HG03039 (cell line): ENCODE measurements at regions not wholly inside any gene's neighbourhood (a gene's known extent, or its start where the extent isn't known, plus 50 kb on each side); places are given as distances from the start of the nearest gene placed in this dataset.

ENCODE experiments used
- ATAC-seq: cut with Tn5 transposase; IDR thresholded peaks from one replicate; pipeline ENCODE4 v1.9.1; 2021; ENCODE audit warnings: mild to moderate bottlenecking, moderate library complexity; ENCODE audit not compliant: unreplicated experiment

DNA sequence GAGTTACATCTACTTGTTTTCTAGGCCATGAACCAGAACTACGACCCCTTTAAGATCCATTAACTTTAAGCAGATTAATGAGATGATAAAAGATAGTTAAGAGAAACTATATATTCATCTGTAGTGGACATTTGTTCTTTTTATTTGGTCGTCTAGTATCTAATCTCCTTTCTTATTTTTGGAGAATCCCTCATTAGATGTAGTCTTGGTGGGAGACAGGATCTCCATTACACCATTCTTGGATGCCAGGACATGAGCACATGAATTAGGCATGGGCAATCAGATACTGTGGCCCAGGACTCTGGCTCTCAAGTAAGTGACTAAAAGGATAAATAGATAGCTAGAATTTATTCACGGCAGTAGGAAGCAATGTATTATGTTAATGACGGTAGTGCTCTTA lies 245.0 kb downstream of the ATP23 start:
- ATAC-seq: no peak

DNA sequence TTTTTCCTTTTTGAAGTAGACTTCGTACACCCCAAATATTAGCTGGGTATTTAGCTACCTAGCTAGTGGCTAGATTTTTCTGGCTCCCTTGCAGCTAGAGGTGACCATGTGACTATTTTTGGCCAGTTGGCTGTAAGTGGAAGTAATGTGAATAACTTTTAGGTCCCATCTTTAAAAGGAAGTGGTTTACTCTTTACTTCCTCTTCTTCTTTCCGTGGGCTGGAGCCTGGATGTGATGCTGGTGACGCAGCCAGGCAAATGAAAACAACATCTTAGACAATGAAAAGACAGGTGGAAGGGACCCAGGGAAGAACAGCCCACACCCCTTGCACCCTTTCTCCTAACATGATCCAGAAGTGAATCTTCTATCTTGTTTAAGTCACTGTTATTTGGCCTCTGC lies 245.5 kb downstream of the ATP23 start:
- ATAC-seq: no peak

DNA sequence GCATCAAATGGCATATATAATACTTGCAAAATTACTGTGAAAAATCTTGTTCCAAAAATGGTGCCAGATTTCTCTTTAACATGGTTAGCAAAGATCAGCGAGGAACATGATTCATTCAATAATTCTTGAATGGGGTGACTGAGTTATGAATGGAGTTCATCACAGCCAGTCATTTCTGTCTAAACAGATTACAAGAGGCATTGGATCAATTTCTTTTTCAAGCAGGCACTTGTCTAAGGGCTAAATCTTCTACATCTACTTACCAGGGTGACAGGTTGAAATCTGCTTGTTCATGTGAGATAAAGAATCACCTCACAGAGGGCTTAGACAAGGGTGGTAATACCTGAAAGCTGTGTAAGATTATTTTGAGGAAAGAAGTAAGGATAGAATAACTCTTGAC lies 247.7 kb downstream of the ATP23 start:
- ATAC-seq: no peak

DNA sequence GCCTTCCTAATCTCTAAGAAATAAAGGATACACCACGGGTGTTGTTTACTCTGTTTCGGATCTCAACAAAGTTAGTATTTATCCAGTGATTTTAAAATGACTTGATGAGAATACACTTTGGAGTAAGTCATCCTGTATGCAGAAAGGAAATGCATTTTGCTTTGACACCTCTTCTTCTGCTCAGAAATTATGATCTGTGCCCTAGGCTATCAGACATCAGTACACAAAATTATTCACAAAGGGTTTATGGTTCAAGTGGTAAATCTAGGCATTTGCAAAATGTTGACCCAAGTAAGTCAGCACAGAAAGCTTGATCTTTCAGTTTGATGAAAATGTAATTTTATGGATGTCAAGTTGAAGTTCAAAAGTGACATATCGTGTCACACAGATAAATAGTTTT lies 248.5 kb downstream of the ATP23 start:
- ATAC-seq: no peak

DNA sequence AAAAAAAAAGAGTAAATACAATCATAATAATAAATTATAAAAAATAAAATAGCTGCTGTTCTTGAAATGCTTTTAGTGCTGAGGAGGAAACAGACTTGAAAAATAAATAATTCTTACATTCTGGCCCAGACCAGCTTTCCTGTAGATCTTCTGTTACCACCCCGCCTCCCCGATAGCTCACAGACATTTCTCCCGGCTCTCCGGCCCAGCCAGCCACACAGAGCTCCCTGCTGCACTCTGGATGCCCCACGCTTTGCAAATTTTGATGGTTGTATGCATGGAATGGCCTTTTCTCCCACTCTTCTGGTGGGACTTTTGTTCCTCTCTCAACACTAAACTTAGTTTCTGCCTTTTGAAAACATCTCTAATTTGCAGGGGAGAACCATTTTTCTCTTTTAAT lies 249.3 kb downstream of the ATP23 start:
- ATAC-seq: no peak

DNA sequence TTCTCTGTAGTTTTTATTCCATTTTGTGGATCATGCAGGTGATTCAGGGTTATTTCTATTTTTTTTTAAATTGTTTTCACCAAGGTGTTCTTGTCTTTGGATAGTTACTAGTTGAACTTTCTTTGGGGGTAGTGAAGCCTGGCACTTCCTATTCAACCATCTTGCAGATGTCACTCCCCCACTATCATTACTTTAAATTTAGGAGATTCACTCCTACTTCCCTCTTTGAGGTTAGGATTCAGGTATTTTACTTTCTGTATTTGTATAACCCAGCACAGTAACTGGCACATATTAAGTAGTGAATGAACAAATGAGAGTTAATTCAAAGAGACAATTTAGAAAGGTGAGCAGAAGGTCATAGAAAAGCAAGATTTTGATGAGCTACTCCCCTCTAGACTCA lies 255.6 kb downstream of the ATP23 start:
- no peak for ATAC-seq

DNA sequence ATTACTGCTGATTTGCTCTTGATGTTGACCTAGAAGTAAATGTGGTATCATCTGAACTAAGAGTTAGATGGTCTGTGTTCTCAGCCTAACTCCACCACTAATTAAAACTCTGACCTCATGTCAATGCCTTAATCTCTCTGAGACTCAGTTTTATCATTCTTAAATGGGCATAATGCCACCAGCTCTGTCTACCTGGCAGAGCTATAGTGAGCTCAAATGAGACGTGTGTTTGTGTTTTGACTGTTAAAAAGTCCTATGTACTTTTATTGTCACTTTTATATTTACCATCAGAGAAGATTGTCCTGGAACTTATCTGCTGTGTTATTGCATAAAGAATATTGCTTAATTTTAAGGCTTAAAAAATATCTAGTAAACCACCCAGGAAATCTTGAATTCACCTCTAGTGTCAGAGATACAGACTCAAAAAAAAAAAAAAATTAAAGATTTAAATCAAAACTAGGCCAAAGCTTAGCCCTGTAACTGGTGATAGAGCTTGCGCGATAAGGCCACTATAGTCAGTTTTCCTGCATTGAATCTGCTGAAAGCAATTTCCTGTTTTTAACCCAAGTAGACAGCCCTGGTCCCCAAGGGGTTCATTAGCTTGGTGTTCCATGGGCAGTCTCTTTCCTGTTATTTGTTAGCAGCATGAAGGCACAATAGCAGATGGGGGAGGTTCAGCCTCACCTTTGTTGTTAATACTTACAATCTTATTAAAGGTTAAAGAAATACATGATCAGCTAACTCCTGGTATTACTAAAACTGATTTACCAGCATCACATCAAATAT lies 261.8 kb downstream of the ATP23 start:
- ATAC-seq: no peak

DNA sequence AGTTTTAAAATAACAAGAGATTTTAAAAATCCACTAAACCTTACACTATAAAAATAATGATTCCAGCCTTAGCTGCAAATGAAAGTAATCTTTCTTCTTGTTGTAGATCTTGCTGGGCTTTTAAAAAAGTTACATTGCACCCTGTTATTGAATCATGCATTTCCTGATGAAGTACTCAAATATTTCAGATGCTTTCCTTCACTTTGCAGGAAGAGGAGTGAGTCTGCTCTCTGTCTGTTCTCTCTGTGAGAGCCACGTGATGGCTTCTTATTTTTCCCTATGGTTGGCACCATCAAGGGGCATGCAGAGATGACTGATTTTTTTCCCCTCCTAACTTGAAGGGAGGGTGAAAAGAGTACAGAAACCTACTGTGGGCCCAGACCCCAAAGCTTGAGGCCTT lies 262.7 kb downstream of the ATP23 start:
- no peak for ATAC-seq

DNA sequence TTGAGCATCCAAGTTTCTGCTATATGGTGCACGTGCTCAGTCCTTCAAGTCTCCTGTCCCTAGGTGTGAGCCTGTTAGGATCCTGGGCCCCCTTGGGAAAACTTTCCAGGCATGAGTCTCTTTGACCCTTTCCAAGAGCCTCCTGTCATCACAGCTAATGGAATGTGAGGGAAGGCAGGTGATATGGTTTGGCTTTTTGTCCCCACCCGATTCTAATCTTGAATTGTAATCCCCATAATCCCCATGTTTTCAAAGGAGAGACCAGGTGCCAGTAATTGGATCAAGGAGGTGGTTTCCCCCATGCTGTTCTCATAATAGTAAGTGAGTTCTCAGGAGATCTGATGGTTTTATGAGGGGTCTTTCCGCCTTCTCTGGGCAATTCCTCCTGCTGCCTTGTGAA lies 265.5 kb downstream of the ATP23 start:
- ATAC-seq: no peak

DNA sequence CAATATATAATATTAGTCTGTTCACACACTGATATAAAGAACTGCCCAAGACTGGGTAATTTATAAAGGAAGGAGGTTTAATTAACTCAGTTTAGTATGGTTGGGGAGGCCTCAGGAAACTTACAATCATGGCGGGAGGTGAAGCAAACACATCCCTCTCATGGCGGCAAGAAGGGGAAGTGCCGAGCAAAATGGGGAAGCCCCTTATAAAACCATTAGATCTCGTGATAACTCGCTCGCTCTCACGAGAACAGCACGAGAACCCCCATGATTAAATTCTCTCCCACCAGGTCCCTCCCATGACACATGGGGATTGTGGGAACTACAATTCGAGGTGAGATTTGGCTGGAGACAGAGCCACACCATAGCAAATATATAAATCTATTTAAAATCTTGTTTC lies 269.8 kb downstream of the ATP23 start:
- ATAC-seq: no peak

DNA sequence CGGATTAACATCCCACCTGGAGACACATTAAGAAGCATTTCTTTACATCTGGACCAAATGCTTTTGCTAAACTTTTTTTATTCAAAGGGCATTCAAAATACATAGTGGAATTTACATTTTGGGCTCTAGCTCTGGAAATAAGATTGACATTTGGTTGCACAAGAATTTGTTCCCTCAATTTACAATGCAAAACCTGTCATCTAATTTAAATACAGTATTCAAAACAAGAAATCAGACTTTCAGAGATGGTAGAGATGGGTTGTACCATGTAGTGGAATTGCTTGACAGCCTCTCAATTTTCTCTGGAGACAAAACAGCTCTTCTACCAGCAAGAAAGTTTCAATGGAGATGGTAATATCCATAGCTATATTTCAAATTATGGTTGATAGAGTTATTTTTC lies 275.8 kb downstream of the ATP23 start:
- ATAC-seq: no peak

DNA sequence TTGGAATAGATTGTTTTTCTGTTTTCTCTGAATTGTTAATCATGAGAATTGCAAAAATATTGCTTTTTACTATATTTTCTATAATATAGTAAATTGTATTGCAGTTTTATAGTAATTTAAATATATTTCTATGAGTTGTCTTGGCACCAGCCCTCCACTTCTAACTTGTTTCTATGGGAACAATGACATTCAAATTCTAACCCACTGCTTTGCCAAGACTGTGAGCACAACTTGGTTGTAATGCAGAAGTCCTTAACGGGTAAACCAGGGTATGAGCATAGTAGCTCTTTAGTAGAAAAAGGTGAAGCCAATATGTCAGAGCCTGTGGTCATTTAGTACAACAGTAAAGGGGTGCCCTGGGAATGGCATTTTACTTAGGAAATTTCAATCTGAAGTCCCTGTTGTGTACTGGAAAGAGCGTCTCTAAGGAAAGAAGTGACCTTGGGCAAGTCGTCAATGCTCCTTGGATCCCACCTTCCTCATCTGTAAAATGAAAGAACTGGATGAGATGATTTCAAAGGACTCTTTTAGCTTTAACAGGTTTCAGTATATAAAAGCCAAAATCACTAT lies 283.3 kb downstream of the ATP23 start:
- ATAC-seq: no peak

DNA sequence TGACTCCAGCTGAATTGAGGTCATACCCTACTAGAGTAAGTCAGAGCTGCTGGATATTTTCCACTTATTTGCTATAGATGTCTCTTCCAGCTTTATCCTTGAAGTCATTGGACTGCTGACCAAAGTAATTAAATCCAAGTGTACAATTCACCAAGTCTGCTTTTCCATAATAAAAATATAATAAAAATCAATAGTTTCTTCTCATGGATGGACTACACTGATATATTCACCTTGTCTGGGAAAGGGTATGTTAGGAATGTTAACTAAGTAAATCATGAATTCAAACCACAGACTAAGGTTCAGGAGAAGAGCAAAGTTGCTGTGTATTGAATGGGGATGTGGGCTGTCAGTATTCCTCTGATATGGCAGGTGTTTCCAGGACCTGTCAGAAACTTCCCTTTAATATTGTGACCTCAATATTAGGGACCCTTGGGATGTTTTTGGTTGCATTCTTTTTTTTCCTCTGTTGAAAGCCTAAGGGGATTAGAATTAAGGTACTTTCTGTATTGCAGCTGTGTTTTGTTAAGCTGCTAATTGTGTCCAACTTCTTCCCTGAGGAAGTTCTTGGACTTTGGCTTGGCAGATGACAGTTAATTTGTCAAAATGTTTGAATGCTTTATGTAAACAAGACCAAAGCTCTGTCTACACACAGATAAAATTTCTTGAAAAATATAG lies 284.0 kb downstream of the ATP23 start:
- ATAC-seq: no peak

DNA sequence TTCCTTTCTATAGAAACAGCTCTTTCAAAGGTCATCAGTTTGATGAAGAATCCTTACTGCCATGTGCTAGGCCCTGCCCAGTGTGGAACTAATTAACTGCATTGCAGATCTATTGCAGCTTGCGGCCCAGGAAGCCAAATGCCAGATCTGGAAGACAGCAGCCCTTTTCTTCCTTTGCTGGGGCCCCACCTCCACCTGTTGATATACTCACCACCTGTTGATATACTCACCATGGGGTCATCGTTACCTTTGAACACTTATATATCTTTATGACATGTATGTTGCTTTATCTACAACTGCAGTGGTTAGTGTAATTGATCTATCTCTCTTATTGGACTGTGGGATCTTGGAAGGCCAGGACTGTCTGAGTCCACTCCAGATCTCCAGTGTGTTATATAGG lies 292.5 kb downstream of the ATP23 start:
- ATAC-seq: no peak

DNA sequence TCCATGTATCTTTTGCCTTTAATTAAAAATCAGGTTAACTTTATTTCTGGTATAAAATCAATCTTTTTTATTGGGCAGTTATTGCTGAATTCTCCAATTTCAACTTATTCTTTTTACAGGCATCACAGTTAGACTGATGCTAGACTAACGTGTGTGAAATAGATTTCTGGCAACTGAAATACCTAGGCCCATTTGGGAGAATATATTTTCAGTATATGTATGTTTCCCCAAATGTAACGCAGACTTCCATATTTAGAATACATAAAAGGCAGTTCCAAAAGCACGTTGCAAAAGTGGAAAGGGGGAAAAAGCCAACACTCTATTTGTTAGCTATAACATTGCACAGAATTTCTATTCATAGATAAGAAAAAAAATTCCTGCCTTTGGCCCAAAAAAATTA lies 297.0 kb downstream of the ATP23 start:
- ATAC-seq: no peak

DNA sequence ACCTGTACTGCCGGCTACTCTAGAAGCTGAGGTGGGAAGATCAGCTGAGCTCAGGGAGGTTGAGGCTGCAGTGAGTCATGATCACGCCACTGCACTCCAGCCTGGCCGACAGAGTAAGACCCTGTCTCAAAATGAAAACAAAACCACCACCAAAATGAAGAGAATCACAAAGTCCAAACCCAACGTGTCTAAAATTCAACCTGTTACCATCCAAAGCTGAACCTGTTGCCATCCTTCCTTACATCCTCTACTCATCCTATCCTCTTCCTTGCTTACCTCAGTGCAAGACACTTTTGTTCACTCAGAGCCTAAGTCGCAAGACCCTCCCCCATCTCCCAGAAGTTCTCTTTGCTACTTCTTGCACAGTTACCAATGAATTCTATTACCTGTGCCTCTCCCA lies 299.7 kb downstream of the ATP23 start:
- ATAC-seq: no peak

DNA sequence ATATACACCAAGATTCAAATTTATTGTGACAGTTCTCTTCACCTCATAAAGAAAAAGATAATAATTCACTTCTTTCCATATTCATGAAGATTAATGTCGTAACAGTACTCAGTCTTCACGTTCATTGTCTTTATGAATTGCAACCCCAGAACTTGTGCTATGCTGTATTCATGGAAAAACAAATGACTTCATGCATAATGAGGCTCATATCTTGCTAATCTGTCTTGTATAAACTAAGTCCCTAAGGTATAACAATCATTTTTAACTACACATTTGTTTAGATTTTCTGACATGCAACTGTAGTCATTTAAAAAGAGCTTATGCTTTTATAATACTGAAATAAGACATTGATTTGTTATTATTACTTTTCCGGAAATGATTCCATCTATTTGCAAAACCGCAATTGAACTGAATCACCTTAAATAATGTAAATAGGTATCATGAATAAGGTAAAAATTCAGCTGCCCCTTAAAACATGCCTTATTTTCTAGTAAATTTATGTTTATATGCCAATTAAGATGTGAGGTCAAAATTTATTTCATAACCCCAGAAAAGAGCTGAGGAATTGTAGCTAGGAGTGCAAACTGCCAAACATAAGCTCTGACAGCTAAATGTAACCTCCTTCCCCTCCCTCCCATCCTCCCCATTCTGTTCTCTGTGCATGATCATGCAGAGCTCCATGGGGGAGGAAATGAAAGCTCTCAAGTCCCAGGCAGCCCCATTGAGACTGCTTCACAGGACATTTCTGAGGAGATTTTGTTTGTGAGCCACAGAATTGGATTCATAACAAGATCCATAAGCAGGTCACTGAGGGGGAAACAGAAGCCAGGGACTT lies 301.6 kb downstream of the ATP23 start:
- no peak for ATAC-seq

DNA sequence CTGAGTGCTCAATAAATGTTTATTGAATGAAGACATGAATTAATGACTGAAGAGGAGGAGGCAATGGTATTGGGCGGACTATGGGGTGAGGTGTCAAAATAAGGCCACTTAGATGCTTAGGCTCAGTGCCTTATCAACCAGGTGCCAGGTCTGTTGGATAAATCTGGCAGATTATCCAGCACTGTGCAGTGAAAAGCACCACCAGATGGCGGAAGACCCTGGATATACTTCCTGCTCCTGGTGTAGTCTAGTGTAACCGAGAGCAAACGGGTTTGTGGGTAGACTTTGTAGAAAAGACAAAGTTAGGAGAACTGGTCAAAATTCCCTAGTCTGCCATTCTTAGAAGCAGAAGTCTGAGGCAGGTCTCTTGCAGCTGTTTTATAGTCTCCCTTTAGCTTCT lies 306.3 kb downstream of the ATP23 start:
- no peak for ATAC-seq

DNA sequence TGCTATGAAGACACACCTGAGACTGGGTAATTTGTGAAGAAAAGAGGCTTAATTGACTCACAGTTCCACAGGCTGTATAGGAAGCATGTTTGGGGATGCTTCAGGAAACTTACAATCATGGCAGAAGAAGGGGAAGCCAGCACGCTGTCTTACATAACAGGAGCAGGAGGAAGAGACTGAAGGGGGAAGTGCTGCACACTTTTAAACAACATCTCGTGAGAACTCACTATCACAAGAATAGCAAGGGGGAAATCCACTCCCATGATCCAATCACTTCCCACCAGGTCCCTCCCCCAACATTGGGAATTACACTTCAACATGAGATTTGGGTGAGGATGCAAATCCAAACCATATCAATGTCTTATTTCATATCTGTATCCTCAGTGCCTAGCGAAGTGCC lies 307.2 kb downstream of the ATP23 start:
- no peak for ATAC-seq

DNA sequence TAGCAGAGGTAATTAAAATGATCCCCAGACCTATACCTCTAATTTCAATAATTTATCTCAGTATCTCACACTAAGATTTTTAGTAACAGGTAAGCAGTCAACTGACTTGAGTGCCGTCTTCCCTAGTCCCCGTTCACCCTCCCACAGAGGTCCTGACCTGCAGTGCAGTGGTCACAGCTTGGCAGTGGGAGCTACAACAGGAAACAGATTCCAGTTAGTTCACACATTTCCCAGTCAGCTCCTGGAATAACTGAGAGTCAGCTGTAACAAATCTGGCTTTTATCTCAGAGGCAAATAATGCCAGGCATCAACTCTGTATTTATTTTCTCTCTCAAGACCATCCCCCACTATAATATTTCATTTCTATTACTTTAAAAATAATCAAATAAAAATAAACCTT lies 308.2 kb downstream of the ATP23 start:
- no peak for ATAC-seq

DNA sequence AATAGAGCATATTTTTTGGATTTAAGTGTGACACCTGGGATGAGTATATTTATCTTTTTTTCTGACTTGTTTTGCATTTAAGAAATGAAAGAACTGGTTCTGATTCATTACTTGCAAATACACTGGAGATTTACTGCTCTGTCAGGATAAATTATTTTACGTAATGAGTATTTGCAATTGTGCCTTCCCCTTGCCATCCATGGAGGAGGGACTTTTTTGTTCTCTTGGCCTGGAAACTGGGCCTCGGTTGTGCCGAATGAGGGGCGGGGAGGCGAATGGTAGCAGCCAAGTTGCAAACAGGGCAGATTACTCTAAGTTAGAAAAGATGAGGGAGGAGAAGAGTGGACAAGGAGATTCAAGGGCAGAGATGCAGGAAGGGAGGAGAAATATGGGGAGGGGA lies 308.7 kb downstream of the ATP23 start:
- ATAC-seq: no peak

DNA sequence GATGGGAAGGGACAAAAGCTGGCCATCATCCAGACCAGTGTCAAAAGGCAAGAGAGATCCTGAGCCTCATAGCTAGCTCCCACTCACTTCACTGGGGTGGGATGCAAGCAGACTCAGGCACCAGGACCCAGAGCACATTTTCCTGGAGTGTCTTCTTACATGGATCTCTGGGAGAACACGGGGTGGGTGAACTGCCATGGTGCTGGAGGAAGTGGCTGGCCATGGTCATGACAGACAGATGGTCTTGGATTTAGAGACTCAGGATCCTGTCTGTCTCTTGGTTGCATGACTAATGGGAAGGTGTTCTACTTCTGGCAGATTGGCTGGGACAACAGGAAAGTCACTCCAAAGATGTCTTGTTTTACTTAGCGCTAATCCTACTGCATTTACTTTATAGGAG lies 311.5 kb downstream of the ATP23 start:
- ATAC-seq: no peak
